T-helper 2 cell treated with Interferon-gamma antibody and Interleukin-4, amounts not matched to agents 5 μg/mL and 100 μg/mL, for 36 hours (primary cell): ENCODE measurements at regions not wholly inside any gene's neighbourhood (a gene's known extent, or its start where the extent isn't known, plus 50 kb on each side); places are given as distances from the start of the nearest gene placed in this dataset.

Experiments
- DNase-seq: peaks from one replicate; pipeline ENCODE4 v3.0.0; 2021; ENCODE audit warnings: low spot score
- H3K27ac Mint-ChIP-seq: one replicate; pipeline ENCODE4 v1.8.0; 2021; ENCODE audit warnings: mild to moderate bottlenecking, mixed read lengths
- H3K27me3 Mint-ChIP-seq: one replicate; pipeline ENCODE4 v1.8.0; 2021; ENCODE audit warnings: low read depth, mixed read lengths
- H3K36me3 Mint-ChIP-seq: one replicate; pipeline ENCODE4 v1.8.0; 2021; ENCODE audit warnings: low read depth, mixed read lengths
- H3K4me1 Mint-ChIP-seq: one replicate; pipeline ENCODE4 v1.8.0; 2021; ENCODE audit warnings: low read depth, mixed read lengths
- H3K4me3 Mint-ChIP-seq: one replicate; pipeline ENCODE4 v1.8.0; 2022; ENCODE audit warnings: mild to moderate bottlenecking, moderate library complexity, mixed read lengths
- H3K9me3 Mint-ChIP-seq: one replicate; pipeline ENCODE4 v1.8.0; 2021; ENCODE audit warnings: mixed read lengths

DNA sequence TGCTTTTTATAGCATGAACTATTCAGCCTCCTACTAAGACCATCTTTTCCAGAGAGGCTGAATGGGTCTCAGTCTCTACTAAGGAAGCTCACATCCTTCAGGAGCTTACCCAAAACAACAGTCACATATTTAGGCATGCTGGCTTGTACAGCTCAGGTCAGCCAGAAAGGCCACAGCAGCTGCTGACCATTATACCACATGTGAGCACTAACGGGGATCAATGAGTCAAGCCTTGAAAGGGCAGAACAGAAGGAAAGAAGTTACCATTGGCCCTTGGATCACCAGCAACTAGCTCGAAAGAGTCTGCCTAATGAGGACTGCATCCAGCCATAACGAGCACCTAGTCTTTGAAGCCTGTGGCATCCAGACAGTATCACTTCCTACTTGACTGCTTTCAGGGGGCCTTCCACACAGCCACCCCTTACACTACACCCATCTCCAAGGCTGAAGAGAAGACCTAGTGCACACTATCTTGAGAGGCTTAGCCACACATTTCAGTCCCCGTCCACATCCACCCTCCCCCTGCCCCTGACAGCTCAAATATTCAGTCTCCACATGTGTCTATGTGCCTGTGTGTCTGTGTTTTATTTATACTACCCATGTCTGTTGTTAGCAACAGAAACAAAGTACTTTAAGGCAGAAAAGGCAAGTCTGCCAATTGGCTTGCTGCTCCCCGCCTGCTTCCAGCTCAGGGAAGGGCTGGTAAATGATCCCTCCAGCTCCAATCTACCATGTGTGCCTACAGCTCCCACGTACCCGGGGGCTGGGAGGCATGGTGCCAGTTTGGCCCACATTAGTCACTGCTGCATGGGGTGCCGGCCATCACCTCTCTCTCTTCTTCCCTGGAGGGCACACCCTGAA lies 95.5 kb downstream of the RPL27A start:
- Mint-ChIP-seq H3K27me3 (peaks cover 11% of the 10 kb centered on the region), H3K4me3 (no peak overlapping the region), H3K9me3 (no peaks in the 10 kb centered on the region), H3K27ac (no peak overlapping the region), H3K4me1 (peaks cover 8% of the 10 kb centered on the region), H3K36me3 (no peaks in the 10 kb centered on the region)
- no peak for DNase-seq

DNA sequence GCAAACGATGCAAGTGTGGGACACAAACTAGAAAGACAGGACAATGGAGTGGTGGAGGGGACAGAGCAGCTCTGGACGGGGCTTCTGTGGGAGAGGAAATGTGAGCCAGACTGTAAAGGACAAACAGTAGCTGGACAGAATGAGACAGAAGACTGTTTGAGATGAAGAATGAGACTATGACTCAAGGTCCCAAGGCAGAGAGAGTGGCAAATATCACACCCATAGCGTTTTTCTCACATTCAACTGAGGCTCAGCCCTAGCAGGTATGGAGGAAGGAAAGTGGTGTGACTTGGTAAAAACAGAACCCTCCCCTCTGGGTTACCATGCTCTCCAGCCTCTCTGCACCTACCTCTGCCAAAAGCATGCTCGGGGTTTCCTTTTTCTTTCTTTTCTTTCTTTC lies 96.5 kb downstream of the RPL27A start:
- Mint-ChIP-seq H3K27ac (no peak overlapping the region), H3K9me3 (no peaks in the 10 kb centered on the region), H3K4me3 (no peak overlapping the region)

DNA sequence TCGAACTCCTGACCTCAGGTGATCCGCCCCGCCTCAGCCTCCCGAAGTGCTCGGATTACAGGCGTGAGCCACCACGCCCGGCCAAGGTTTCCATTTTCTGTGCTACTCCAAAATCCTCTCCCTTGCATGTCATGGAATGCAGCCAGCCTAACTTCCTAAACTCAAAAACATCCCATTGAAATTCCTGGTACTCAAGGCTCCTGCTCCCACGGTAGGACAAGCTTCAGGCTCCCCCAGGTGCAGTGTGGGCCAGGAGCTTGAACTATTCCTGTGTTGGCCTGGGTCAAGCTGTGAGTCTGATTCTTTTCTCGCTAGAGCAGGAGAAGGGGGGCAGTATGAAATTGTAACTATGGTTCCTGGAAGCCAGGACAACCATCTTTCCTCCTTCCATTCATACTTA lies 97.1 kb downstream of the RPL27A start:
- Mint-ChIP-seq H3K4me3 (no peak overlapping the region), H3K4me1 (no peaks in the 10 kb centered on the region), H3K36me3 (no peaks in the 10 kb centered on the region), H3K27ac (no peak overlapping the region), H3K27me3 (peaks cover 15% of the 10 kb centered on the region), H3K9me3 (no peaks in the 10 kb centered on the region)
- DNase-seq = no peak

More for the DNA sequence above, 96.5 kb downstream of the RPL27A start:
- no peak for DNase-seq
- peaks cover 3% of the 10 kb centered on the region for H3K4me1 Mint-ChIP-seq
- no peaks in the 10 kb centered on the region for H3K36me3 Mint-ChIP-seq
- peaks cover 14% of the 10 kb centered on the region for H3K27me3 Mint-ChIP-seq

DNA sequence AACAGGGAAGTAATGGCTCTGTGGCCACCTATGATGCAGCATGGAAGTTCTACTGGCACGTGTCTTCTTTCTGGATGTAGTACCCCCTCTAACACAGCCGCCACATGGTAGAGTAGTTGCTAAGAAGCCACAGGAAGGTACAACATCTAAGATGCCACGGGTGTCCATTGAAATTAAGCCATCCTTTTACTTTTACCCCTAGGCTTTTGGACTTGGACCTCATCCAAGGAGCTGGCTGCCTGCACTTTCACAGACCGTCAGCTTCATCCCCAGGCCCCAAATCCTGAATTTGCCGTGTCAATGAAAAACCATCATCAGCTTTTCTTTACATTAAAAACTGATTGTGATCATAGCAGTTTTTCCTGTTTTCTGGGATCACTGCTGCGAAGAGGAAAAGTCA lies 102.4 kb downstream of the RPL27A start:
- no peak for DNase-seq
- peaks cover 4% of the 10 kb centered on the region for H3K4me1 Mint-ChIP-seq
- H3K36me3 Mint-ChIP-seq = no peaks in the 10 kb centered on the region
- H3K4me3 Mint-ChIP-seq = no peak overlapping the region
- H3K27me3 Mint-ChIP-seq = peaks cover 18% of the 10 kb centered on the region
- H3K9me3 Mint-ChIP-seq = no peaks in the 10 kb centered on the region
- no peak overlapping the region for H3K27ac Mint-ChIP-seq

DNA sequence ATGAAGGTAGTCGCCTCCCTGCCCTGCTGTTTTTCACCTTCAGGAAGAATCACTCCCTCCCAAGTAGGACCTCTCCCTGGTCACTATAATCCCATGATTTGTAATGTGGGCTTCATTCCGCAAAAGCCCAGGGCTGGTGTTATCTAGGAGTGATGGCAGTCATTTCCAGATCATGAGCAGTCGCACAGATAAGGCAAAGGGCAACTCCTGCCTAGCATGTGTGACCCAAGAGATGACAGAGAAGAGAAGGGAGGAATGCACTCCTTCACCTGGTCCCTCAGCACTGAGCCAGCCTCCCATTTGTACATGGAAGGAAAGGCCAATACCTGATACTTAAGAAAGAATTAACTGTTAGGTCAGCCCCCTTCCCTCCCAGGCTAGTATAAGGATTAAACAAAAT lies 102.9 kb downstream of the RPL27A start:
- no peak overlapping the region for H3K4me3 Mint-ChIP-seq
- no peak for DNase-seq
- H3K4me1 Mint-ChIP-seq = peaks cover 5% of the 10 kb centered on the region
- no peaks in the 10 kb centered on the region for H3K9me3 Mint-ChIP-seq
- no peaks in the 10 kb centered on the region for H3K36me3 Mint-ChIP-seq
- H3K27ac Mint-ChIP-seq = no peak overlapping the region
- peaks cover 18% of the 10 kb centered on the region for H3K27me3 Mint-ChIP-seq

DNA sequence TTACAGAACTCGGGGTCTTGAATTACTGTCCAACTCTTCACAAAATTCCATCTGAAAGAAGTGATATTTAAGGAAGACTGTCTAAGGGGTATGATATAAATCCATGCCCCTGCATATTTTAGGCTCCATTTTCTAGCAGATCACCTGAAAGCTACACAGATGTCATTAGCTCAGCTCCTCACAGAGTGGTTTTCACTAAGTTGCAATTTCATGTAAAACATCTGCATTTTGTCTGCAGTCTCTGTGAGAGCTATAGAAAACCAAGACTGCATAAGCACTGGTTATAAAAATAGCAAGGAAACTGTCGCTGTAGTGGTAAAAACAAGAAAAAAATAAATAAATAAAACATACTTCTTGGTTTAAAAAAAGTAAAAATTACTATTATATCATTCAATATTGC lies 103.4 kb downstream of the RPL27A start:
- peaks cover 5% of the 10 kb centered on the region for H3K4me1 Mint-ChIP-seq
- H3K27me3 Mint-ChIP-seq = peaks cover 13% of the 10 kb centered on the region
- no peaks in the 10 kb centered on the region for H3K9me3 Mint-ChIP-seq
- H3K4me3 Mint-ChIP-seq = no peak overlapping the region
- H3K36me3 Mint-ChIP-seq = no peaks in the 10 kb centered on the region
- no peak overlapping the region for H3K27ac Mint-ChIP-seq
- DNase-seq = no peak

DNA sequence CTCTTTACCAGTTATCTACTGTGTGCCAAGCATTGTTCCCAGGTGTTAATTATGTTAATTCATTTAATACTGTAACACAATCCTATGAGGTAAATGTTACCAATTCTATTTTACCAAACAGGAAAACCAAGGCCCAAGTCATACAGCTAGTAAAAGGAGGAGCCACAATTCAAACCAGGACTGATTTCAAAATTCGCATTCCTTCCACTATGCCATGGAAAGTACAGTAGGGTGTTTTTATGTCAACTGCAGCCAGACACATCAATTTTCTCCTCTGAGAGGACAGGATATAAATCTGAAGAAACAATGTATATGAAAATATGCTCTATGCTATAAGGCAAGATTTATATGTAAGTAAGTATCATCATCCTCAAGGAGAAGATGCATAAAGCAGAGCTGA lies 104.3 kb downstream of the RPL27A start:
- H3K27me3 Mint-ChIP-seq = peaks cover 9% of the 10 kb centered on the region

DNA sequence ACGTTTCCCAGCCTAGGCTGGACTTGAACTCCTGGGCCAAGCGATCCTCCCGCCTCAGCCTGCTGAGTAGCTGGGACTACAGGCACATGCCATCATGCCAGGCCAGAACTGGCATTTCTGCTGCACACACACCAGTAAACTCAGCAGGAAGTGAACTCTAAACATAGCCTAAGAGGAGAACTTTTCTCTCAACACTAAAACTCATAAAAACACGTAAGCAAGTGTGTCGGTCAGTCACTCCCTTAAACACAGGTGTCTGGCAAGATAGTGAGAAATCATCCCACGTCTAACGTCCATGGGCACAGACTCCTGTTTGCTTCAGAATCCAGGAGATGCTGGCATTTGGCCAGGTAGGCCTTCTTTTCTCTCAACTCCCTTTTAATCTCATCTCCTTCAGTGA lies 104.8 kb downstream of the RPL27A start:
- Mint-ChIP-seq H3K4me1 (peaks cover 5% of the 10 kb centered on the region), H3K4me3 (no peak overlapping the region), H3K27ac (no peak overlapping the region), H3K36me3 (no peaks in the 10 kb centered on the region), H3K27me3 (peaks cover 7% of the 10 kb centered on the region), H3K9me3 (no peaks in the 10 kb centered on the region)
- DNase-seq = no peak

More for the DNA sequence above, 104.3 kb downstream of the RPL27A start:
- H3K9me3 Mint-ChIP-seq = no peaks in the 10 kb centered on the region
- H3K27ac Mint-ChIP-seq = no peak overlapping the region
- DNase-seq = no peak
- no peak overlapping the region for H3K4me3 Mint-ChIP-seq
- H3K36me3 Mint-ChIP-seq = no peaks in the 10 kb centered on the region
- H3K4me1 Mint-ChIP-seq = peaks cover 5% of the 10 kb centered on the region

DNA sequence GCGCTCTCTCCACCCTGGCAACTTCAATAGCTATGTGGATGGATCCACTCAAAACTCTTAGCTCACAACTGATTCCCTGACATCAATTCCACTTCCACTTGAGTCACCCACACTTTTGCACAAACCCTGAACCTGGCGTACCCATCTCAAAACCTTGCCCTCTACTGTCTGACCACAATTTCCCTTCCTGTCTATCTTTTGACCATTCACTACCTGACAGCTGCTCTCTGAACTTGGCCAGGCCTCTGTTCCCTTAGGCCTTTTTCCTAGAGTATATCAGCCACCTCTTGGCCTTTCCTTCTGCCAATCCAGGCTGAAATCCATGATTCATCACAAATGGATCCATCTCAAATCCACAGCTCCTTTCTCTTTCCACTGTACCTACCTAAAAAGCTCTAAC lies 106.0 kb downstream of the RPL27A start:
- H3K27ac Mint-ChIP-seq = no peak overlapping the region
- peaks cover 9% of the 10 kb centered on the region for H3K27me3 Mint-ChIP-seq
- H3K9me3 Mint-ChIP-seq = no peaks in the 10 kb centered on the region
- no peaks in the 10 kb centered on the region for H3K36me3 Mint-ChIP-seq
- H3K4me1 Mint-ChIP-seq = peaks cover 5% of the 10 kb centered on the region
- no peak overlapping the region for H3K4me3 Mint-ChIP-seq
- DNase-seq = no peak

DNA sequence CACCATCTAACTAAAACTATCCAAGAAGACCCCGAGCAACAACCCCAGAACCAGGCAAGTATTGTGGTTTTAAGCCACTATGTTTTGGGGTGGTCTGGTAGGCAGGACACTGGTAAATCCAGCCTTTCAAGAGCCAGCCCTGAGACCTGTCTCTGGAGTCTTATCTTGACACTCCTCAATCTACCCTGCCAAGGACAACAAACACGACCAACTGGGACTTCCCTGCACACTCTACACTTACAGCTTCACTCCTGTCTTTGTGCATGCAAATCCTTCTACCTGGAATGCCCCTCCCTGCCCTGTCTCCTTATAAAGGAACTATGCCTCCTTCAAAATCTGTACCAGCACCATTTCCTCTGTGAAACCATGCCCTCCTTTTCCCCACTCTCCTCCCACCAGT lies 107.3 kb downstream of the RPL27A start:
- Mint-ChIP-seq H3K9me3 (no peaks in the 10 kb centered on the region), H3K4me1 (peaks cover 5% of the 10 kb centered on the region), H3K27ac (no peak overlapping the region), H3K4me3 (no peak overlapping the region), H3K36me3 (no peaks in the 10 kb centered on the region), H3K27me3 (peaks cover 9% of the 10 kb centered on the region)
- DNase-seq = no peak

DNA sequence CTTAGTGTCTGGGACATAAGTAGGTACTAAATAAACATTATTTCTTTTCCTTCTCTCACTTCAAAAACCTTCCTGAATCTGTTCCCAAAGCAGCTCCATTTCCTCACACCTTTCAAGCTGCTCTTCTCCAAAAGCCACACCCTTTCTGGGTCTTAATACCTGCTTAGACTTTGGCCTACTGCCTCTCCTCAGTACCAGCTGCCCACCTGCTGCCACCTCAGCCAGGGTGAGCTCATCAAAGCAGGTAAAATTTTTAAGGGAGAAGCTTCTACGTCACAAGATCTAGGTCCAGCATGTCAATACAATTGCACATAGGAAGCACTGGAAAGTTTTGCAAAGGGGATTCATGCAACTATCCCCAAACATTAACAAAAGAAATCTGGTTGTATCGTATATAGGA lies 108.4 kb downstream of the RPL27A start:
- H3K27ac Mint-ChIP-seq = no peak overlapping the region
- DNase-seq = no peak
- peaks cover 9% of the 10 kb centered on the region for H3K27me3 Mint-ChIP-seq
- H3K36me3 Mint-ChIP-seq = no peaks in the 10 kb centered on the region
- peaks cover 5% of the 10 kb centered on the region for H3K4me1 Mint-ChIP-seq
- H3K4me3 Mint-ChIP-seq = no peak overlapping the region
- H3K9me3 Mint-ChIP-seq = no peaks in the 10 kb centered on the region

DNA sequence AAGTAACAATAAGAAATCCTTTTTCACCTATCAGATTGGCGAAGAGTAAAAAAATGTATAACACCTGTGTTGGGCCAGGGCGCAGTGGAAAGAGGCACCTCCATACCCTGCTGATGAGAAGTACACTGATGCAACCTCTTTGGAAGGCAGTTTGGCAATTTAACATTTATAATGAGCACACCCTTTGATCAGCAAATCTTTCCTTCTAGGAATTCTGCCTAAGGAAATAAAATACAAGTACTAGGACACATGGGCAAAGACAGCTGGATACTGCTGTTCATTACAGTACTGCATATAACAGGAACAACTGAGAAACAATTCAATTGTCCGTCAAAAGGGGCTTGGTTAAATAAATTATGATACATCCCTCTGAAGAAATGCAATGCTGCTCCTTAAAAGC lies 110.1 kb downstream of the RPL27A start:
- Mint-ChIP-seq H3K27ac (no peak overlapping the region), H3K36me3 (no peaks in the 10 kb centered on the region), H3K4me1 (peaks cover 5% of the 10 kb centered on the region), H3K27me3 (peaks cover 11% of the 10 kb centered on the region), H3K9me3 (no peaks in the 10 kb centered on the region), H3K4me3 (no peak overlapping the region)
- DNase-seq = no peak

DNA sequence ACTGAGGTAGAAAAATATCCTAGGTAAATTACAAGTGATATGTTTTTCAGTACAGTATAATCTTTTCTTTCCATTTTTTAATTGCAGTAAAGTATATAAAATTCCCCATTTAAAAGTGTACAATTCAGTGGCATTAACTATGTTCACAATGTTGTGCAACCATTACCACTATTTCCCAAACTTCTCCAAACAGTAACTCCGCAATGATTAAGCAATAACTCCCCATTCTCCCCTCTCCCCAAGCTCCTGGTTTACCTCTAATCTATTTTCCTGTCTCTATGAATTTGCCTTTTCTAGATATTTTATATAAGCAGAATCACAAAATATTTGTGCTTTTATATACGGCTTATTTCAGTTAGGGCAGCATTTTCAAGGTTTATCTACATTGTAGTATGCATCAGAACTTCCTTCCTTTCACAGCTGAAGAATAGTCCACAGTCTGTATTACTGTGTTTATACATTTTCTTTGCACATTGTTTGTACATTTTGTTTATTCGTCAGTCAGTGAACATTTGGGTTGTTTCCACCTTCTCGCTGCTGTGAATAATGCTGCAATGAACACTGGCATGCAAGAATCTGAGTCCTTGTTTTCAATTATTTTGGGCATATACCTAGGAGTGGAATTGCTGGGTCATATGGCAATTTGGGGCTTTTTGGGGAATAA lies 110.7 kb downstream of the RPL27A start:
- Mint-ChIP-seq H3K4me3 (no peak overlapping the region), H3K36me3 (no peaks in the 10 kb centered on the region), H3K4me1 (peaks cover 5% of the 10 kb centered on the region), H3K27me3 (peaks cover 15% of the 10 kb centered on the region), H3K9me3 (no peaks in the 10 kb centered on the region), H3K27ac (no peak overlapping the region)
- DNase-seq = no peak

DNA sequence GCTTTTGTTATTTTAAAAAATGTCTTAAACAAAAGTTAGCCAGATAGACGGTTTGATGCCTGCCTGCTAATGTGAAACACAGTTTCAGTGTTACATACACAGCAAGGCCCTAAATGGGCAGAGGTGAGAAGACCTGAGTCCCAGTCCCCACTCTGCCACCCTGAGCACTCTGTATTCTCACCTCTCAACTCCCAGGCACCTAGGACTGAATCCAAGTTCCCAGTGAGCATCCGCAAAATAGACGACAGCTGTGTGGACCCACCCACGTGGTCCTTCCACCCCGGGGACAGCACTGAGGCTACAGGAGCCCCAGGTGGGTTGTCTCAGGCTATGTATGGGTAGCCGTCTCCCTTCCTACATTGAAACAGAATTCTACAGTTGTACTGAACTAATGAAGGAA lies 111.5 kb downstream of the RPL27A start:
- no peaks in the 10 kb centered on the region for H3K9me3 Mint-ChIP-seq
- H3K27me3 Mint-ChIP-seq = peaks cover 14% of the 10 kb centered on the region
- no peak overlapping the region for H3K4me3 Mint-ChIP-seq
- H3K27ac Mint-ChIP-seq = no peak overlapping the region
- peaks cover 2% of the 10 kb centered on the region for H3K4me1 Mint-ChIP-seq
- no peak for DNase-seq
- no peaks in the 10 kb centered on the region for H3K36me3 Mint-ChIP-seq
